K562 (cell line): ENCODE measurements at regions not wholly inside any gene's neighbourhood (a gene's known extent, or its start where the extent isn't known, plus 50 kb on each side); places are given as distances from the start of the nearest gene placed in this dataset.

Experiments used
- ATAC-seq: fragments of 200-7000 bp; cut with Tn5 transposase; 3 replicates; pipeline ENCODE4 v1.9.1; 2020; ENCODE audit warnings: moderate library complexity
- BruUV-seq: library from RNA; stranded (reverse); fragments of 400-500 nt; replicated peaks from 2 replicates; lab custom pipeline; 2021; lab: Mats Ljungman, UMichigan
- CTCF ChIA-PET: fragments of 300-600 bp; formaldehyde crosslinking; extraction: SDS; loops from one replicate; lab custom pipeline; 2021; ENCODE audit warnings: low intra/inter-chr PET ratio; lab: Yijun Ruan, JAX
- POLR2A ChIA-PET: fragments of 300-600, 350-650 bp; sonication (Branson Sonifier 250); formaldehyde crosslinking; extraction: SDS; loops from one replicate; lab custom pipeline; 2021; ENCODE audit warnings: antibody characterized with exemption, inconsistent platforms; lab: Yijun Ruan, JAX
- DNase-seq, 4 experiments: peaks; one replicate each; pipeline versions ENCODE4 v3.0.0 to v3.0.0-alpha.2; 2011 to 2018; ENCODE audit warnings: low spot score in 3 of 4, mixed read lengths in 3 of 4; ENCODE audit errors: extremely low read depth in 1 of 4
- FAIRE-seq: peaks from 2 replicates; lab custom pipeline; 2011; peaks lifted over from hg19 to GRCh38; lab: Jason Lieb, UNC
- H2AFZ ChIP-seq: 2 replicates; pipeline ENCODE4 v1.6.0; 2011; ENCODE audit warnings: low read depth, low read length, control low read depth, inconsistent platforms
- H3K27ac ChIP-seq: fragments of 200-600 bp; 3 replicates; pipeline ENCODE4 v1.8.0; 2011; ENCODE audit warnings: low read depth, mild to moderate bottlenecking, control low read depth, inconsistent platforms, low read length, moderate library complexity, mixed read lengths; ENCODE audit errors: extremely low read depth
- H3K27me3 ChIP-seq, 2 experiments: fragments of 300-600 bp in 1 of 2; 2 replicates in 1 of 2; 3 replicates in 1 of 2; pipeline versions ENCODE4 v1.6.0 to v1.8.0; 2011; ENCODE audit warnings: inconsistent platforms in 2 of 2, low read length in 2 of 2, mild to moderate bottlenecking in 1 of 2, mixed read lengths in 1 of 2, moderate library complexity in 1 of 2; ENCODE audit not compliant: control insufficient read depth in 2 of 2, insufficient read depth in 2 of 2
- H3K36me3 ChIP-seq: fragments of 300-600 bp; 3 replicates; pipeline ENCODE4 v1.8.0; 2011; ENCODE audit warnings: mild to moderate bottlenecking, low read length, inconsistent platforms; ENCODE audit not compliant: control insufficient read depth, insufficient read depth
- H3K4me1 ChIP-seq, 2 experiments: fragments of 200-600 bp in 1 of 2; replicated peaks in 1 of 2; 2 replicates in 1 of 2; 3 replicates in 1 of 2; pipeline versions ENCODE4 v1.5.1 to v1.8.0; 2011; ENCODE audit warnings: inconsistent platforms in 2 of 2, low read length in 2 of 2, mild to moderate bottlenecking in 1 of 2, mixed read lengths in 1 of 2, moderate library complexity in 1 of 2; ENCODE audit not compliant: control insufficient read depth in 2 of 2, insufficient read depth in 2 of 2
- H3K4me2 ChIP-seq: 2 replicates; pipeline ENCODE4 v1.6.1; 2011; ENCODE audit warnings: low read length, control low read depth, inconsistent platforms, mixed read lengths; ENCODE audit not compliant: insufficient read depth
- H3K4me3 ChIP-seq: fragments of 200-600 bp; sonication (generic), shearing (Covaris generic); 2 replicates; pipeline ENCODE4 v1.5.1; 2016; ENCODE audit warnings: control low read depth, inconsistent platforms
- H3K79me2 ChIP-seq: fragments of 200-600 bp; 3 replicates; pipeline ENCODE4 v1.8.0; 2011; ENCODE audit warnings: low read length, inconsistent platforms; ENCODE audit not compliant: control insufficient read depth, insufficient read depth
- H3K9ac ChIP-seq, 2 experiments: 2 replicates each; pipeline versions ENCODE4 v1.6.0 to v1.6.1; 2011; ENCODE audit warnings: low read depth in 2 of 2, low read length in 2 of 2, control low read depth in 1 of 2, inconsistent platforms in 1 of 2, mild to moderate bottlenecking in 1 of 2, mixed read lengths in 1 of 2; ENCODE audit not compliant: insufficient read depth in 1 of 2
- H3K9me1 ChIP-seq: one replicate; pipeline ENCODE4 v1.6.0; 2011; ENCODE audit warnings: inconsistent platforms, mild to moderate bottlenecking, low read length, moderate library complexity; ENCODE audit not compliant: control insufficient read depth, insufficient read depth
- H3K9me3 ChIP-seq: replicated peaks from 2 replicates; pipeline ENCODE4 v1.5.1; 2011; ENCODE audit warnings: low read depth, low read length, inconsistent platforms; ENCODE audit not compliant: control insufficient read depth, insufficient read depth
- H4K20me1 ChIP-seq: replicated peaks from 2 replicates; pipeline ENCODE4 v1.6.1; 2011; ENCODE audit warnings: low read length, inconsistent platforms, mixed read lengths; ENCODE audit not compliant: control insufficient read depth, insufficient read depth
- ATF2 ChIP-seq: sonication (generic); formaldehyde crosslinking; IDR thresholded peaks from 2 replicates; pipeline ENCODE4 v1.8.1; 2022; ENCODE audit warnings: missing genetic modification reagents
- CBFA2T2 ChIP-seq: fragments of 450-650 bp; conservative IDR thresholded peaks from 2 replicates; pipeline ENCODE4 v1.6.1; 2017; ENCODE audit warnings: mild to moderate bottlenecking
- CBFA2T3 ChIP-seq: fragments of 450-650 bp; IDR thresholded peaks from 2 replicates; pipeline ENCODE4 v1.6.1; 2017
- CC2D1A ChIP-seq: fragments of 450-650 bp; IDR thresholded peaks from 2 replicates; pipeline ENCODE4 v1.6.1; 2017; ENCODE audit warnings: mild to moderate bottlenecking
- KLF10 ChIP-seq: fragments of 250-450 bp; sonication (Bioruptor Pico); IDR thresholded peaks from 2 replicates; pipeline ENCODE4 v1.6.1; 2021; ENCODE audit warnings: matching md5 sums
- L3MBTL2 ChIP-seq: fragments of 450-650 bp; IDR thresholded peaks from 2 replicates; pipeline ENCODE4 v1.6.1; 2016; ENCODE audit warnings: mild to moderate bottlenecking, moderate library complexity
- MTA2 ChIP-seq: fragments of 450-650 bp; IDR thresholded peaks from 2 replicates; pipeline ENCODE4 v1.6.1; 2016; ENCODE audit warnings: low read depth
- NFE2 ChIP-seq: IDR thresholded peaks from 2 replicates; pipeline ENCODE4 v1.6.1; 2014; ENCODE audit warnings: antibody characterized with exemption, low read depth
- NFIC ChIP-seq: fragments of 450-650 bp; IDR thresholded peaks from 2 replicates; pipeline ENCODE4 v1.6.1; 2017; ENCODE audit warnings: mild to moderate bottlenecking, inconsistent platforms
- PKNOX1 ChIP-seq: fragments of 450-650 bp; IDR thresholded peaks from 2 replicates; pipeline ENCODE4 v1.6.1; 2016
- SIX5 ChIP-seq, 2 experiments: IDR thresholded peaks; 2 replicates each; pipeline ENCODE4 v1.6.1; 2011; ENCODE audit warnings: low read length in 2 of 2, borderline replicate concordance in 1 of 2, low read depth in 1 of 2, mild to moderate bottlenecking in 1 of 2, moderate library complexity in 1 of 2; ENCODE audit not compliant: insufficient read depth in 1 of 2
- SOX6 ChIP-seq: fragments of 450-650 bp; IDR thresholded peaks from 2 replicates; pipeline ENCODE4 v1.6.1; 2014; ENCODE audit warnings: mild to moderate bottlenecking
- TCF3 ChIP-seq: sonication (generic); formaldehyde crosslinking; IDR thresholded peaks from 2 replicates; pipeline ENCODE4 v1.4.0; 2020; ENCODE audit warnings: mild to moderate bottlenecking, missing genetic modification reagents
- TCF7L2 ChIP-seq: fragments of 150-350 bp; IDR thresholded peaks from 2 replicates; pipeline ENCODE4 v1.6.1; 2016; ENCODE audit warnings: low read depth, mild to moderate bottlenecking, low read length, moderate library complexity
- XRCC4 ChIP-seq: IDR thresholded peaks from one replicate; pipeline ENCODE4 v1.6.1; 2011; ENCODE audit not compliant: insufficient read depth, insufficient read length; ENCODE audit errors: extremely low read depth
- ZBTB26 ChIP-seq: fragments of 450-650 bp; formaldehyde crosslinking; IDR thresholded peaks from 2 replicates; pipeline ENCODE4 v1.4.0; 2022; ENCODE audit warnings: missing genetic modification characterization
- ZNF551 ChIP-seq: fragments of 250-450 bp; sonication (Bioruptor Pico); IDR thresholded peaks from 2 replicates; pipeline ENCODE4 v1.5.0; 2021; ENCODE audit warnings: mild to moderate bottlenecking, moderate library complexity
- WGBS: fragments of 100-300 bp; shearing (Covaris generic); methylation state at CpG from one replicate; pipeline ENCODE4 v1.1.6; 2016; ENCODE audit warnings: low coverage, mixed read lengths; ENCODE audit not compliant: insufficient coverage; ENCODE audit errors: missing lambda C conversion rate; 5-methylcytosine and 5-hydroxymethylcytosine counted together
- in situ Hi-C: fragments of 300-500 bp; cut with MboI; formaldehyde crosslinking; loops from 4 replicates; pipeline ENCODE4 v1.15.0; 2018; ENCODE audit warnings: inconsistent platforms, mixed read lengths
- intact Hi-C: fragments of 100-400 bp; cut with micrococcal nuclease; formaldehyde crosslinking; loops from 2 replicates; pipeline ENCODE4 v1.14.2; 2022
- TF ChIP-seq, protein P1 (sequence below): fragments of 200-800 bp; sonication (Bioruptor generic); IDR thresholded peaks from 2 replicates; pipeline ENCODE4 v1.6.1; 2017; ENCODE audit warnings: missing genetic modification characterization, missing compliant biosample characterization
- TF ChIP-seq, protein P2 (sequence below): fragments of 450-650 bp; IDR thresholded peaks from 2 replicates; pipeline ENCODE4 v1.6.1; 2016; ENCODE audit warnings: missing biosample characterization, missing genetic modification characterization

DNA sequence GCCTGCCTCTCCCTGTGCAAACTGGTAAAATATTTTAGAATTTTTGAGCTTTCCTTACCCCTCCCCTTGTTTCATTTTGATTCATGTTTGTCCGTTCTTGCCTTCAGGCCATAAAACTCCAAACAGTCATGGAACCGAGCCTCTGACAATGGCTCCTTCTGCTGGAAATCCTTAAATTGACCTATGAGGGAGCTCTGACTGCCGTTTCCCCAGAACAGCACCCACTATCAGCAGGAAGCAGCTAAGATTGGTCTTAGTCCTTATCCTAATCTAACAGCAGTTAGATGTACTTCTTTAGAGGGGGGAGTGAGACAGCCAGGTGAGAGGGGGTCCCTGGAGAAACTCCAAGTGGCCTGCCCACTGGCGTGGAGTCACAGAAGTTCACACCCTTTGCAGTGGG lies 106.7 kb downstream of the FAM174A start:
- Histone ChIP-seq H3K9me1 (no peaks in the 10 kb centered on the region), H2AFZ (peak overlapping the region; percentile 78), H3K79me2 (no peaks in the 10 kb centered on the region), H3K4me3 (no peak overlapping the region), H3K27ac (peak overlapping the region; percentile 51), H3K9ac (no peak overlapping the region; a peak in 1 of 4 replicates), H3K4me2 (peak overlapping the region; percentile 10; the same call in 1 of the 2 replicates), H3K9me3 (no peaks in the 10 kb centered on the region), H3K27me3 (no peaks in the 10 kb centered on the region), H4K20me1 (no peaks in the 10 kb centered on the region), H3K36me3 (no peaks in the 10 kb centered on the region), H3K4me1 (peaks cover 0 to 12% of the 10 kb centered on the region in 2 experiments; a peak in 3 of 5 replicates)
- DNase-seq (peak; percentile 22 to 59 (median 46)), FAIRE-seq (peak; percentile 78), ATAC-seq (peak; percentile 77)
- in situ Hi-C loops = no loop called here
- WGBS = 3% methylated on average over 4 of the region's 4 CpGs
- BruUV-seq = no TSS peak
- ChIA-PET CTCF (no interaction called here), POLR2A (interaction anchor here (2.0 kb wide), 1 partner anchor 10 kb away, joined by 6 read pairs; no protein-coding TSS in a partner anchor)
- intact Hi-C loops = no loop called here
- 0 out of 2 replicates have a peak, but pooled peaks have one; percentile 8 for TF ChIP-seq MTA2
- no peak for TF ChIP-seq XRCC4
- TF ChIP-seq ZNF551 = no peak
- TF ChIP-seq, protein P1, sequence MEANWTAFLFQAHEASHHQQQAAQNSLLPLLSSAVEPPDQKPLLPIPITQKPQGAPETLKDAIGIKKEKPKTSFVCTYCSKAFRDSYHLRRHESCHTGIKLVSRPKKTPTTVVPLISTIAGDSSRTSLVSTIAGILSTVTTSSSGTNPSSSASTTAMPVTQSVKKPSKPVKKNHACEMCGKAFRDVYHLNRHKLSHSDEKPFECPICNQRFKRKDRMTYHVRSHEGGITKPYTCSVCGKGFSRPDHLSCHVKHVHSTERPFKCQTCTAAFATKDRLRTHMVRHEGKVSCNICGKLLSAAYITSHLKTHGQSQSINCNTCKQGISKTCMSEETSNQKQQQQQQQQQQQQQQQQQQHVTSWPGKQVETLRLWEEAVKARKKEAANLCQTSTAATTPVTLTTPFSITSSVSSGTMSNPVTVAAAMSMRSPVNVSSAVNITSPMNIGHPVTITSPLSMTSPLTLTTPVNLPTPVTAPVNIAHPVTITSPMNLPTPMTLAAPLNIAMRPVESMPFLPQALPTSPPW (CRISPR knock-in tag) = peak; percentile 49; the same call in 1 of the 2 replicates
- no peak for TF ChIP-seq SIX5 (IDR thresholded peaks at IDR 0.05; ENCODE audit: borderline replicate concordance in 1 of 2, insufficient read depth in 1 of 2, low read depth in 1 of 2, low read length in 2 of 2)
- TF ChIP-seq ZBTB26 (CRISPR knock-in tag) = no peak
- TF ChIP-seq, protein P2, sequence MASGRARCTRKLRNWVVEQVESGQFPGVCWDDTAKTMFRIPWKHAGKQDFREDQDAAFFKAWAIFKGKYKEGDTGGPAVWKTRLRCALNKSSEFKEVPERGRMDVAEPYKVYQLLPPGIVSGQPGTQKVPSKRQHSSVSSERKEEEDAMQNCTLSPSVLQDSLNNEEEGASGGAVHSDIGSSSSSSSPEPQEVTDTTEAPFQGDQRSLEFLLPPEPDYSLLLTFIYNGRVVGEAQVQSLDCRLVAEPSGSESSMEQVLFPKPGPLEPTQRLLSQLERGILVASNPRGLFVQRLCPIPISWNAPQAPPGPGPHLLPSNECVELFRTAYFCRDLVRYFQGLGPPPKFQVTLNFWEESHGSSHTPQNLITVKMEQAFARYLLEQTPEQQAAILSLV = no peak
- peak; percentile 45 for TF ChIP-seq TCF3
- no peak for TF ChIP-seq KLF10 (CRISPR knock-in tag)
- TF ChIP-seq PKNOX1 = peak; percentile 7; the same call in 1 of the 2 replicates
- TF ChIP-seq CC2D1A = no peak
- peak; percentile 81 for TF ChIP-seq CBFA2T3
- no peak for TF ChIP-seq NFE2
- peak; percentile 40; the same call in 1 of the 2 replicates for TF ChIP-seq SOX6
- TF ChIP-seq CBFA2T2 = peak; percentile 62
- no peak for TF ChIP-seq ATF2
- TF ChIP-seq L3MBTL2 = no peak
- TF ChIP-seq TCF7L2 = no peak
- TF ChIP-seq NFIC = peak; percentile 54
